HG03066 (cell line): ENCODE measurements at regions not wholly inside any gene's neighbourhood (a gene's known extent, or its start where the extent isn't known, plus 50 kb on each side); places are given as distances from the start of the nearest gene placed in this dataset.

Experiments used
- ATAC-seq: cut with Tn5 transposase; IDR thresholded peaks from one replicate; pipeline ENCODE4 v1.9.1; 2021; ENCODE audit warnings: low read depth; ENCODE audit not compliant: unreplicated experiment

GRCh38 chr7:46696741-46697140 lies 775.7 kb upstream of the IGFBP3 start:
- ATAC-seq, result no peak

DNA sequence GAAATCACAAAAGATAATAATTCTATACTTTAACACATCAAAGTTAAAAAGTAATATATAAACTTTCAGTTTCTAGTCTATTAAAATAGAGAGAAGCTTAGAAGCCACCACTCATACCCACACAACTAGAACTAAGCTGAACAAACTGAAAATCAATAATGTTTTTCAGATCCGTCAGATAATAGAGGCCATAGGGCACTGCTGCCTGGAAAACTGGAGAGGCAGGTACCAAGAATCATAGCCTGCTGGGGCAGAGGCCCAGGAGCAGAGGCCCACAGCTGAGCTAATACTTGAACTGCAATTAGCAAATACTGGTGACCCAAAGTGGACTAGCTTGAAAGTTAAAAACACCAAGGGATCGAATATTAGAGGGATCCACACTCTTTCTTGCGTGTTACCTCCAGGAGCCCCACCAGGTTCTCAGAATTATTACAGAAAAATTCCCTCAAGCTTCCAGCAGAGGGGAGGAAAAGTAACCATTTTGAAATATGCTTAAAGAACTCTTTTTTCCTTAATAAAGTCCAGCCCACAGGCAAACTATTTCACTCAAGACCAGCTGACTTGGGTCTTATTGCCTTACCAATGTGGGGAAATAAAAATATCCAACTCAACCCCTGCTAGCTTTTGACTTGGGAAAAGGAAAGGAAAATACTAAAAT lies 774.1 kb upstream of the IGFBP3 start:
- no peak for ATAC-seq

DNA sequence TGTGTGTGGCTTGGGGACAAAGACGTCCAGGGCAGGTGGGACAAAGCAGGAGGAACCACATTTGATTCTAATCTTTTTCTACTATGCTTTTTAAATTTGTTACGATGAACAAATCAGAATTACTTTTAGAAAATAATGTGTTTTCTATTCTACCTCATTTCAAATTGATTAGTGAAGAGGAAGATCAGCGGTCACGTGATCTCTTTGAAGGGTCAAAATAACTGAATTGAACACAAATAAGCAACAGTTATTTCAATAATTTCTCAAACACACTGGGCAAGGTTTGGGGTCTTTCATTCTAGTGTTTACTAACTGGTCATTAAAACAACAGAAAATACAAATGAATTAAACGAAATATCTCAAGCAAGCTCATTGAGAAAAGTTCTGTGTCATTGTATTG lies 773.0 kb upstream of the IGFBP3 start:
- no peak for ATAC-seq

GRCh38 chr7:46687203-46687602 lies 766.1 kb upstream of the IGFBP3 start:
- no peak for ATAC-seq

- no peak for ATAC-seq
Measured at GRCh38 chr7:46685051-46685450, 764.0 kb upstream of the IGFBP3 start.

DNA sequence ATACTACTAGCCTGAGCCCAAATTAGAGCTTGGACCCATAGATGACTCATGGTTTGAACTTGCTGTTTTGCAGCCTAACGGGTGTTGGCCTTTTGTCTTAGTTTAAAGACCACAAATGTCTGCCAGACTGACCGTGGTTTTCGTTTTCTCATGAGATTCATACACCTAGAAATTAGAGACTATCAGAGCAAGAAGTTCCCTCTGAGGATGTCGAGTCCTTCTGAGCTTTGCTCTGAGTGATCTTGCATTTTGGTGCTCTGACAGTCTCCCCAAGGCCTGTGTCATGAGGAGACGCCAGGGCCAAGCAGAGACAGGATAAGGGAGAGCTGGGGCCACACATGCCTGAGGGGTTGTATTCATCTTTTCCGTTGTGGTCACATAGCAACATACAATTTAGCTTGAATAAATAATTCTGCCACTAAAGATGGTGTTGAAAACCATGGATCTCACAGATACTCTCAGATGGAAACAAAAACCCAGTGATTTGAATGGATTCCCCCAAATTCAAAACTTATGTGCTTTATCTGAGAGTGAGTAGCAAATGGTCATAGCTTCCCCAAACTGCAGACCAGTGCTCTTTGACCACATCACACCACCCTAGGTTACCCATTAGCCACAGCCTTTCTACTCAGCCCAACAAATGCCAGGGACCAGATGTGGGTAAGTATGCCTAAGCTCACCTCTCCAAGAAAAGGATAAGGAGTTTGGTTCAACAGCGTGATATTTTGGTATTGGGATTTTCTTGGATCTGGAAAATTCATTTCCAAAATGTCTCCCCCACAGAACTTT lies 762.0 kb upstream of the IGFBP3 start:
- no peak for ATAC-seq

GRCh38 chr7:46681865-46682503 lies 760.9 kb upstream of the IGFBP3 start:
- ATAC-seq, result no peak

- ATAC-seq, result no peak
Measured at GRCh38 chr7:46680147-46680546, 759.1 kb upstream of the IGFBP3 start.

GRCh38 chr7:46679671-46680070 lies 758.6 kb upstream of the IGFBP3 start:
- ATAC-seq, result no peak

DNA sequence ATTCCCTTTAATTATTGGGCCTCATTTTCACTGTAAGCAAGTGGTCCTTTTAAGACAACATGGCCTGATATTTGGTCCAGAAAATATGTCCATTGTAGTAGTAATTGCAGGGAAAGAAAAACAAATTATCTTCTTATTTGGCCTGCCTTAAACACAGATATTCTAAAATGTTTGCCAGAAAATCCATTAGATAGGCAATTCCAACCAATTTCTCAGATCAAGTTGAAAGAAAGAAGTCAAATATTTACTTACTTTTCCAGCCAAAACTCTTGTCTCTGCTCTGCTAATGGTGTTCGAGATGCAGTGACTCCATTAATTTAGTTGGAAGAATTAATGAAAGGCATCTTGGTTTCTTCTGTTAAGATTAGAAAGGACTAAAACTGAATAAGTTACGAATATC lies 757.3 kb upstream of the IGFBP3 start:
- ATAC-seq, result no peak

GRCh38 chr7:46675456-46675855 lies 754.4 kb upstream of the IGFBP3 start:
- no peak for ATAC-seq

- no peak for ATAC-seq
Measured at GRCh38 chr7:46672861-46673260, 751.8 kb upstream of the IGFBP3 start.

DNA sequence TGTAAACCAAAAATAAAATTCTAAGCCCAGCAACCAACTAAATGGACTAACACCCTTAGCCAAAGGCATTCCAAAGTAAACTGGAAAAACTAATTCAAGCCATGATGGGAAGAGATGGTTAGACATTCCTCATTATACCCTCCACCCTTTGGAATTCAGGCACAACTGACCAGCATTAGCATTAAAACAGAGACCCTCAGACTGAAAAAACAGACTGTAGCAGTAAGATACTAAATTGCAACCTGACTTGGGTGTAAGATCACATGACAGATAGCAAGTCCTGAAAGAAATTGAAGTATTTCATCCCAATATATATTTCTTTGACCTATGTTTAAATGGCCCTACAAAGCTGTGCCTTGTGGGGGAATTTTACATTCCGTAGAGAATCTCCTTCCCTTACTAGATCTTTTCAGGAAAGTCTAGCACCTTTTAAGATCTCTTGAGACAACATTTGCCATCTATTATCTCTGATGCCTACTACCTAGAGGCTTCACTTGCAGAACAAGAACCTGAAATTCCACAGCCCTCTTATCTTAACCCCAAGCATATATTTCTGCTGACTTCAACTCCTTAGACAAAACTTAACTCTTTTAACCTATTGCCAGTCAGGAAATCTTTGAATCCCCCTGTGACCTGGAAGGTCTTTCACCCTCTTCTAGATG lies 750.2 kb upstream of the IGFBP3 start:
- ATAC-seq, result no peak

- no peak for ATAC-seq
Measured at GRCh38 chr7:46669028-46669427, 748.0 kb upstream of the IGFBP3 start.

- no peak for ATAC-seq
Measured at GRCh38 chr7:46664453-46664852, 743.4 kb upstream of the IGFBP3 start.

DNA sequence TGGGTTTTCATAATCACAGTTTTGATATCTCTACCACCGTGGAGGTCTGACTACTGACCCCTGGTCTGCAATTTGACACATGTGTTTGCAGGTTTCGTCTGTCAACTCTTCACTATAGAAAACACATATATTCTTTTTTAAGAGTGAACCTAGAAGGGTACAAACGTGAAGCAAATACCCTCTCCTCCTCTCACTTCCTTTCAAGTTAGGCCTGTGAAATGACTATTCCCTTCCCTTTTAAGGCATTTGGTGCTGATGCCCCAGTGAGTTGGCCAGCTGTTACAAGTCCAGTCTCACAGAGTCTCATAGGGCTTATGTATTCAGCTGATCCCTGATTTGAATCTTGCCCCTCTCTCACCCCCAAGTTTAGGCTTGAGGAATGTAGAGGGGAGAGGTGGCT lies 742.0 kb upstream of the IGFBP3 start:
- ATAC-seq, result no peak

GRCh38 chr7:46661431-46661830 lies 740.4 kb upstream of the IGFBP3 start:
- ATAC-seq, result no peak

GRCh38 chr7:46660402-46660980 lies 739.4 kb upstream of the IGFBP3 start:
- no peak for ATAC-seq

GRCh38 chr7:46658281-46658680 lies 737.2 kb upstream of the IGFBP3 start:
- ATAC-seq, result no peak

- no peak for ATAC-seq
Measured at GRCh38 chr7:46654546-46655443, 733.7 kb upstream of the IGFBP3 start.
